ENCODE measurements at regions not wholly inside any gene's neighbourhood (a gene's known extent, or its start where the extent isn't known, plus 50 kb on each side); places are given as distances from the start of the nearest gene placed in this dataset.

GRCh38 chr4:125159001-125159400 is 155.8 kb upstream of the FAT4 start:
- H3K27ac ChIP-seq (ENCODE audit: low read depth, low read length) = no peak overlapping the region
- H3K4me1 ChIP-seq (ENCODE audit: control insufficient read depth, low read length) = no peaks in the 10 kb centered on the region
- no peak for TF ChIP-seq CTCF (IDR thresholded peaks at IDR 0.05; ENCODE audit: low read depth, low read length, poor library complexity, severe bottlenecking)
- no peak for TF ChIP-seq EZH2phosphoT487 (IDR thresholded peaks at IDR 0.05; ENCODE audit: borderline replicate concordance, low read length)
- H3K4me2 ChIP-seq (ENCODE audit: low read length) = no peak overlapping the region
- H3K36me3 ChIP-seq (ENCODE audit: control insufficient read depth, low read length) = no peaks in the 10 kb centered on the region
- H4K20me1 ChIP-seq (ENCODE audit: control insufficient read depth, insufficient read depth, low read depth, low read length) = no peaks in the 10 kb centered on the region
- H3K79me2 ChIP-seq (ENCODE audit: control insufficient read depth, low read length) = no peaks in the 10 kb centered on the region
- no peak overlapping the region for H3K4me3 ChIP-seq (ENCODE audit: low read length)
- no peaks in the 10 kb centered on the region for H3K9me2 ChIP-seq (replicated peaks; ENCODE audit: control insufficient read depth, low read length)
- H3K27me3 ChIP-seq (ENCODE audit: control insufficient read depth, low read length) = no peaks in the 10 kb centered on the region
- no peaks in the 10 kb centered on the region for H3K9me3 ChIP-seq (ENCODE audit: control insufficient read depth, insufficient read depth, low read length)
- no peaks in the 10 kb centered on the region for H3F3A ChIP-seq (ENCODE audit: control insufficient read depth, insufficient read depth)

- Histone ChIP-seq H3F3A (ENCODE audit: control insufficient read depth, insufficient read depth) (no peaks in the 10 kb centered on the region), H3K9me2 (replicated peaks; ENCODE audit: control insufficient read depth, low read length) (no peaks in the 10 kb centered on the region), H3K4me3 (ENCODE audit: low read length) (no peak overlapping the region), H3K9me3 (ENCODE audit: control insufficient read depth, insufficient read depth, low read length) (no peaks in the 10 kb centered on the region), H3K27me3 (ENCODE audit: control insufficient read depth, low read length) (no peaks in the 10 kb centered on the region), H3K4me1 (ENCODE audit: control insufficient read depth, low read length) (no peaks in the 10 kb centered on the region), H3K79me2 (ENCODE audit: control insufficient read depth, low read length) (no peaks in the 10 kb centered on the region), H3K36me3 (ENCODE audit: control insufficient read depth, low read length) (no peaks in the 10 kb centered on the region), H4K20me1 (ENCODE audit: control insufficient read depth, insufficient read depth, low read depth, low read length) (no peaks in the 10 kb centered on the region), H3K4me2 (ENCODE audit: low read length) (no peak overlapping the region), H3K27ac (ENCODE audit: low read depth, low read length) (no peak overlapping the region)
- no peak for TF ChIP-seq EZH2phosphoT487 (IDR thresholded peaks at IDR 0.05; ENCODE audit: borderline replicate concordance, low read length)
- no peak for TF ChIP-seq CTCF (IDR thresholded peaks at IDR 0.05; ENCODE audit: low read depth, low read length, poor library complexity, severe bottlenecking)
Observed at GRCh38 chr4:125155251-125155650, 159.5 kb upstream of the FAT4 start.

- H3K9me3 ChIP-seq (ENCODE audit: control insufficient read depth, insufficient read depth, low read length) = no peaks in the 10 kb centered on the region
- H3K4me1 ChIP-seq (ENCODE audit: control insufficient read depth, low read length) = no peaks in the 10 kb centered on the region
- no peaks in the 10 kb centered on the region for H3F3A ChIP-seq (ENCODE audit: control insufficient read depth, insufficient read depth)
- no peak overlapping the region for H3K27ac ChIP-seq (ENCODE audit: low read depth, low read length)
- H3K4me3 ChIP-seq (ENCODE audit: low read length) = no peak overlapping the region
- H3K4me2 ChIP-seq (ENCODE audit: low read length) = no peak overlapping the region
- H3K36me3 ChIP-seq (ENCODE audit: control insufficient read depth, low read length) = no peaks in the 10 kb centered on the region
- no peaks in the 10 kb centered on the region for H3K79me2 ChIP-seq (ENCODE audit: control insufficient read depth, low read length)
- H3K27me3 ChIP-seq (ENCODE audit: control insufficient read depth, low read length) = no peaks in the 10 kb centered on the region
- TF ChIP-seq EZH2phosphoT487 (IDR thresholded peaks at IDR 0.05; ENCODE audit: borderline replicate concordance, low read length) = no peak
- TF ChIP-seq CTCF (IDR thresholded peaks at IDR 0.05; ENCODE audit: low read depth, low read length, poor library complexity, severe bottlenecking) = no peak
- H3K9me2 ChIP-seq (replicated peaks; ENCODE audit: control insufficient read depth, low read length) = no peaks in the 10 kb centered on the region
- no peaks in the 10 kb centered on the region for H4K20me1 ChIP-seq (ENCODE audit: control insufficient read depth, insufficient read depth, low read depth, low read length)
Observed at GRCh38 chr4:125140966-125141495, 173.7 kb upstream of the FAT4 start.

All from DOHH2 (cell line).